IPS-NIHi7 (cell line): ENCODE measurements at regions not wholly inside any gene's neighbourhood (a gene's known extent, or its start where the extent isn't known, plus 50 kb on each side); places are given as distances from the start of the nearest gene placed in this dataset.

Experiments
- DNase-seq: peaks from one replicate; pipeline ENCODE4 v3.0.0; 2012; ENCODE audit warnings: mixed read lengths; ENCODE audit errors: extremely low spot score

GRCh38 chr7:38002689-38003088 lies 82.2 kb downstream of the EPDR1 start:
- DNase-seq = no peak

DNA sequence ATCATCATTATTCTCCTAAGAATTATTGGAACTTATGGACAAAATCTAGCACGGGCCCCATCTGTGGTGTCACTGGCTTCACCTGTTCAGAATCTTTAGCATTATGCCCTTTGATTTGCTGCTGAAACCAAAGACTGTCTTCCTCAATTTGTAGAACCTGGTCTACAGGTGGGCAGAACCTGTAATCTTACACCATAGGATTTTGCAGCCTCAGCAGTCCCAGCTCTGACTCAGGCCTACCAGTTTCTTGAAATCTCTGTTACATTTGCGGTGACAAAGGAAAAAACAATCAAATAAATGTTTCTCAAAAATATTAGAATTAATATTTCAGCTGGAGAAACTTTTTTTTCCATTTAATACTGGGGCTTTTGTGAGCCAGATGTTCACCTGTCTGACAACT lies 86.1 kb downstream of the EPDR1 start:
- DNase-seq = no peak

- DNase-seq = no peak
Measured at GRCh38 chr7:38007096-38007495, 86.7 kb downstream of the EPDR1 start.

- DNase-seq = no peak
Measured at GRCh38 chr7:38013246-38013645, 92.8 kb downstream of the EPDR1 start.

DNA sequence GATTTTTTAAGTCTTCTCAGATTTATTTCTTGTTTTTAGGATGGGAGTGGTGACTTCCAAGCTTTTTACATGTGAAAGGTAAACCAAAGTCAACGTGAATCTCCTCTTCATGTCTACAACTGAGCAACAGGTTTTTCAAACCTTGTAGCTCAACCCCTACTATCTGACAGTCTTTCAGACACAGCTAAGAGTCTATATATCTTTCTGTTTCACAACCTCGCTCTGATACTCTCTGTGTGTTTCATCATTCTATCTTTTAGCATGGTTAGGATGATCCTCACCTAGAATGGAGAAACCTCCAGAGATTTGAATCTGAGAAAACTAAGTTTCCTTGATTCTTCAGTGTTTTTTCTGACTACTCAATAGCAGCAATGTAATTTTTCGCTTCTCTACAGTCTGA lies 96.1 kb downstream of the EPDR1 start:
- DNase-seq = no peak

GRCh38 chr7:38017320-38017719 lies 96.9 kb downstream of the EPDR1 start:
- no peak for DNase-seq

- no peak for DNase-seq
Measured at GRCh38 chr7:38020121-38020785, 99.8 kb downstream of the EPDR1 start.

- no peak for DNase-seq
Measured at GRCh38 chr7:38021892-38022291, 101.5 kb downstream of the EPDR1 start.

GRCh38 chr7:38025815-38026214 lies 105.4 kb downstream of the EPDR1 start:
- DNase-seq = no peak

DNA sequence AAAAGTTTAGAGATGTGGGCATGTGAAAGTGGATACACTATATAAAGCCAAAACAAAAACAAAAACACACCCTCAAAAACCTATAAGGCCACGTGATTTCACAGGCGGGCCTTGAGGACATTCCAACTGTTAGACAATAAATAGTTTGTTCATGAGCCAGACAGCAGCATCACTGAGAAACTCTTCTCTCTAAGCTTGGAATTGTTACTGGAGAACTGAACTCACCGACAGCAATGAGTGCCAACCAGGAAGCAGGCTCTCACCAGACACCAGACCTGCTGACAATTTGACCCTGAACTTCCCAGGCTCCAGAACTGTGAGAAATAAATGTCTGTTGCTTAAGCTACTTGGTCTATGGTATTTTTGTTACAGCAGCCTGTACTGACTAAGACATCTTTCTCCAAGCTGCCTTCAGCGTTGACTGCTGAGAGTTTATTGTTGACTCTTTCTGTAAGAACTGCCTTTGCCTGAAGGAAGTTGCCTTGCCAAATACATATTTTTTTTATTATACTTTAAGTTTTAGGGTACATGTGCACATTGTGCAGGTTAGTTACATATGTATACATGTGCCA lies 107.5 kb downstream of the EPDR1 start:
- no peak for DNase-seq

DNA sequence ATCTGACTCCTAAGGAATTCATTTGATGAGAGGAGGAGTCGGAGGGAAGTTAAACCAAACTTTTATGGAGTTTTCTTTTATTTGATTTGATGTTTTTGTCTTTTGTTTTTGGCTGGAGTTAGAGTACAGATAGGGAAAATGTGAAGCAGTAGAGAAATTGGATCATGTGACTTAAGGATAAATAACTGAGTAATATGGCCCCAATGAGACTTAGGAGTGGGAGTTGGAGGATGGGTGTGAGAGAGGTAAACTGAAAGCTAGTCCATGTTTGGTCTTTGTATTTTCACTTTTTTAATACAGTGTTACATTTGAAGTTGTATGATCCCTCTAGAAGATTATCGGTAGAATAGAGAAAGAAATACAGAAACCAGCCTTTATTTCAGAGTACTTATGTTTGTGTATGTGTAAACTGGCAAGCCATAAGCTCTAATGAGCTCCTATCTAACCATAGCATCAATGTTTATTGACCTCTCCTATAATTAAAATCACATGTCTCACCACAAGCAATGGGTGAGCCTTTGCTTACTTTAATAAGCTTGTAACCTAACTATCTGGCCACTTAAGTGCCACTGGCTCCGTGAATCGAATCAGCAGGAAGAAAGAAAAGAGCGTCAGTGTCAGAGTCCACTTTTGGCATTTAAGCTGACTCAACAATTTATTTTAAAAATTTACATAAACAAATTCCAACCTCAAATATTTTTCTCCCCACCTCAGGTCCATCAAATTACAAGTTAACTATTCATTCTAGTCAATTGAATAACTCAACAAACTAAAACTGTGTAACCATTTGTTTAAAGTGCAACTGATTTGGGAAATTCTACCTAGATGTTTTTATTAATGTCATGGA lies 113.8 kb downstream of the EPDR1 start:
- DNase-seq = no peak

DNA sequence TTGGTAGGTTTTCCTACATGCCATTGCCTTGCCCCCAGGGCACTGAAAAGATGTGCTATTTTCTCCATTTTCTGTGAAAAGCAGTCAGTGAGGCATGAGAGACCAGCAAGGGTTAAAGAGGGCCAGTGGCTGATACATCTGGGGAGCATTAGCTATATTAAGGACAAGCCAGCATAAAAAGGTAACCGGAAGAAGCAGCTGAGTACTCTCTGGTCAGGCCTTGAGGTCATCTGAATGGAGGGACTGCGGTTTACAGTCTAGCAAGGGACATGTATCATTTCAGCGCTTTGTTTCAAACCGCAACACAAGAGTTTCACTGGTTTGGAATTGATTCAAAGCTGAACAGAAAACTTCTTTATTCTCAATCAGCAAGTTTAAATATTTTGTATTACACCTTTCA lies 120.4 kb downstream of the EPDR1 start:
- DNase-seq = no peak

DNA sequence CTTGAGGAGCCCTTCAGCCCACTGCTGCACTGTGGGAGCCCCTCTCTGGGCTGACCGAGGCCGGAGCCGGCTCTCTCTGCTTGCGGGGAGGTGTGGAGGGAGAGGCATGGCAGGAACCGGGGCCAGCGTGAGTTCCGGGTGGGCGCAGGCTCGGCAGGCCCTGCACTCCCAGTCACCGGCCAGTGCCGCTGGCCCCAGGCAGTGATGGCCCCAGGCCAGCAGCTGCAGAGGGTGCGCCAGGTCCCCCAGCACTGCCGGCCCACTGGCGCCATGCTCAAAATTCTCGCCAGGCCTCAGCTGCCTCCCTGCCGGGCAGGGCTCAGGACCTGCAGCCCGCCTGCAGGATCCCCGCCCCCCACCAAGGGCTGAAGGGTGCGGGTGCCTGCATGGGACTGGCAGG lies 128.4 kb upstream of the STARD3NL start:
- no peak for DNase-seq

DNA sequence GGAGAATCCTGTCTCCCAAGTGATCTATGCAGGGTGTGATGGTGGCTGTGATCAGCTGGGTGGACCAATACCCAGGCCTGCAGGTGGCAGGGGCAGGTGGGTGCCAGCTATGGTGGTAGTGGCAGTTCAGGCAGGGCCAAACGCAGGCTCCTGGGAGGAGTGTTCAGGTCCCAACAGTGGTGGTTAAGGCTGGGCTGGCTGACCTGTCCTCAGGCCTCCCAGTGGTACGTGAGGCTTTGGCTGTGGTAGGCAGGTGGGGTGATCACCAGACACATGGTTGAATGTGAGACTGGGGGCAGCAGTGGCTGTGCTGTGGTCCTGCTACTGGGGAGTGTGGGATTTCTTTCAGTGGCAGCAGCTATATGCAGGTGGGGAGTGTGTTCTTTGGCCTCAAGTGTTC lies 126.7 kb upstream of the STARD3NL start:
- DNase-seq = no peak

DNA sequence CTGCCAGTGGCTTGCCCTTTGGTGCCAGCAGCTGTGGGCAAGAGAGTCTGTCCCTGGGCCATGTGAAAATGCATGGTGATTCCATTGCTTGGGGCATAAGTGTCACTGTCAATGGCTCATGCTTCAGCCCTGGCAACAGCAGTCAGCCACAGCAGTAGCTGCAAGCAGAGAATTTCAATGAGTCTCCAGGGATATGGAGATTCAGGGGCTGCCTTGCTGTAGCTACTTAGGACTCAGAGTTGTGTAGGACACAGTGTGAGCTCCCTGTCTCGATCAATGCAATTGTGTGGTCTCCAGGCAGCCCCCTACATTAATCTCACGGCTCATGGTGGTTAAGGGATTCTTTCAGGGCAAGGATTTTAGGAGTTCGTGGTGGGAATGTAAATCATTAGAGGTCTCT lies 126.3 kb upstream of the STARD3NL start:
- DNase-seq = no peak

DNA sequence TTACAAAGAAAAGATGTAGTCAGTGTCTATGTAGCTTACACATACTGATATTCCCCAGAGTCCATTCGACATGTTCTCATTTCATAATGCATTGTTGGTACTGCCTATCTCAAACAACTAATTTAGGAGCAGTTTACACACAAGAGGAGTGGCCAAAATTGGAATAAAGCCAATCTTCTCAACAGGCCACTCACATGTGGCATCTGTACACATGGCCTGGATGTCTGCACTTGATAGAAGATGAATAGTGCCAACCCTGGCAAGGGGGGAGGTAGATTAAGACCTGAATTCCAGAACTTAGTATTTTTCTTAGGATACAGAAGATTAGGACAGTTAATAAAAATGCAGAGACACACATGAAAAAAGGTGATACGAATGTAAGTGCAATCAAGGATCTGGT lies 125.3 kb upstream of the STARD3NL start:
- no peak for DNase-seq

DNA sequence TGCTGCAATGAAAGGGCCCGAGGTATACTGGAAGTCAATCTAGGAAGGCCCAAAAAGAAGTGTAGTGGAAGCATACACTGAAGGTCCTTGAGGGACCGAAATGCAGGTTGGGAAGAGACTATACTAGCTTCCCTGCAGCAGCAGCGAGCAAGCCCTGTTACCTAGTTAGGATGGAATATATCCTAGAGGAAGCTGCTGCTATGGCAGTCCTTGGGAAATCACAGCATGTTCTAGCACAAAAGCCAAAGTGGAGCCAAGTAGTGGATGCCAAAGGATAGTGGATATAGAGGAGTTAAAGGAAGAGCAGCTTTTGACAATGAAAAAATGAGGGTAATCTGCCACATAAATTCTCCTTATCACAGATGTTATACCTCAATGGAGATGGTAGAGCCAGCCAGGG lies 123.8 kb upstream of the STARD3NL start:
- DNase-seq = no peak

- no peak for DNase-seq
Measured at GRCh38 chr7:38057829-38058228, 120.2 kb upstream of the STARD3NL start.

GRCh38 chr7:38060116-38060515 lies 117.9 kb upstream of the STARD3NL start:
- no peak for DNase-seq

GRCh38 chr7:38060637-38061036 lies 117.4 kb upstream of the STARD3NL start:
- no peak for DNase-seq

DNA sequence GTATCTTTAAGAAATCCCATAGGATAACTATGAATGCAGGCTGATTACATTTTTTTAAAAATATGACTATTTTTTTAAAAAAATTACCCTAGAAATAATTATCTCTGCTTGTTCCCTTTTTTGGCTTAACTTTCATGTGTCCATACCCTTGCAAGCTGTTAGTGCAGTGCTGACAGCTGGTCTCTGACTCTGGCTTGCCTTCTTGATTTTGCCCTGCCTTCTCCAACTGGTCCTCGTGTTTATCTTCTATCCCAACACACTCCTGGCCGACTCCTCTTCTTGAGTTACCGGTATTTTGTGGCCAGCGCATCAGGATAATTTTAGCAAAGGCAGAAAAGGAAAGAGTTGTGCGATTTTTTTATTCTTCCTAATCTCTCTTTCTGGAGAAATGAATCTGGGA lies 111.7 kb upstream of the STARD3NL start:
- no peak for DNase-seq

- no peak for DNase-seq
Measured at GRCh38 chr7:38068461-38068860, 109.6 kb upstream of the STARD3NL start.

- no peak for DNase-seq
Measured at GRCh38 chr7:38069052-38069451, 109.0 kb upstream of the STARD3NL start.
